Amygdala (tissue), 56 donors: ENCODE measurements at regions not wholly inside any gene's neighbourhood (a gene's known extent, or its start where the extent isn't known, plus 50 kb on each side); places are given as distances from the start of the nearest gene placed in this dataset.
"Not testable (repeated sequence)": the region's sequence is repeated elsewhere in the genome, so short reads cannot be mapped to it uniquely, and the experiment has no call there.

Experiments
- DNase-seq, 56 donors: peaks; one replicate each; lab custom pipeline; 2025; lab: John Stamatoyannopoulos, UW

GRCh38 chr5:103907001-103907400, 344.4 kb upstream of the NUDT12 start:
- no peak for DNase-seq

- DNase-seq = no peak
These were observed 342.1 kb upstream of the NUDT12 start for GRCh38 chr5:103904651-103905050.

GRCh38 chr5:103902893-103903292, 340.3 kb upstream of the NUDT12 start:
- DNase-seq = no peak

- no peak for DNase-seq
These were observed 339.3 kb upstream of the NUDT12 start for GRCh38 chr5:103901885-103902284.

GRCh38 chr5:103896593-103896992, 334.0 kb upstream of the NUDT12 start:
- DNase-seq = no peak

GRCh38 chr5:103895738-103896137, 333.1 kb upstream of the NUDT12 start:
- DNase-seq = no peak

- peak in 33 of 56 donors; percentile 1 to 68 (median 29) for DNase-seq
These were observed 332.3 kb upstream of the NUDT12 start for GRCh38 chr5:103894882-103895281.

- DNase-seq = peak in 12 of 56 donors; percentile 3 to 58 (median 22)
These were observed 328.6 kb upstream of the NUDT12 start for GRCh38 chr5:103891151-103891550.

GRCh38 chr5:103890313-103890712, 327.7 kb upstream of the NUDT12 start:
- no peak for DNase-seq

GRCh38 chr5:103889500-103890209, 327.1 kb upstream of the NUDT12 start:
- DNase-seq = peak in 1 of 56 donors; percentile 5

GRCh38 chr5:103886826-103887225, 324.2 kb upstream of the NUDT12 start:
- no peak for DNase-seq

- no peak for DNase-seq
These were observed 320.6 kb upstream of the NUDT12 start for GRCh38 chr5:103883143-103883542.

- DNase-seq = no peak
These were observed 319.0 kb upstream of the NUDT12 start for GRCh38 chr5:103881560-103881959.

- no peak for DNase-seq
These were observed 305.4 kb upstream of the NUDT12 start for GRCh38 chr5:103867857-103868598.

GRCh38 chr5:103866169-103866568, 303.6 kb upstream of the NUDT12 start:
- DNase-seq = no peak

GRCh38 chr5:103862398-103862797, 299.8 kb upstream of the NUDT12 start:
- DNase-seq = no peak

GRCh38 chr5:103860327-103860726, 297.7 kb upstream of the NUDT12 start:
- no peak for DNase-seq

GRCh38 chr5:103858367-103858766, 295.8 kb upstream of the NUDT12 start:
- DNase-seq = not testable (repeated sequence)

GRCh38 chr5:103851091-103851490, 288.5 kb upstream of the NUDT12 start:
- no peak for DNase-seq

GRCh38 chr5:103849934-103850333, 287.3 kb upstream of the NUDT12 start:
- no peak for DNase-seq

GRCh38 chr5:103847060-103847459, 284.5 kb upstream of the NUDT12 start:
- DNase-seq = no peak

- DNase-seq = no peak
These were observed 280.3 kb upstream of the NUDT12 start for GRCh38 chr5:103842936-103843335.
